H1 (cell line): ENCODE measurements at regions not wholly inside any gene's neighbourhood (a gene's known extent, or its start where the extent isn't known, plus 50 kb on each side); places are given as distances from the start of the nearest gene placed in this dataset.

Experiments
- BCL11A ChIP-seq, 2 experiments: IDR thresholded peaks; one replicate each; pipeline ENCODE4 v1.6.1; 2011; ENCODE audit warnings: low read depth in 2 of 2, low read length in 2 of 2, mild to moderate bottlenecking in 2 of 2
- CBX5 ChIP-seq: fragments of 300-800, 300-1000 bp; sonication (generic); IDR thresholded peaks from 2 replicates; pipeline ENCODE4 v1.7.1; 2016; ENCODE audit warnings: antibody characterized with exemption, low read length, low read depth
- CHD1 ChIP-seq: IDR thresholded peaks from 2 replicates; pipeline ENCODE4 v1.6.1; 2012; ENCODE audit warnings: low read depth, low read length, improper control_type of control experiment
- EGR1 ChIP-seq: IDR thresholded peaks from 2 replicates; pipeline ENCODE4 v1.6.1; 2011; ENCODE audit warnings: low read depth, low read length, borderline replicate concordance
- EP300 ChIP-seq, 2 experiments: IDR thresholded peaks; 1 replicate in 1 of 2; 2 replicates in 1 of 2; pipeline ENCODE4 v1.6.1; 2011 to 2012; ENCODE audit warnings: low read depth in 2 of 2, low read length in 2 of 2, mild to moderate bottlenecking in 2 of 2, borderline replicate concordance in 1 of 2, inconsistent platforms in 1 of 2, moderate library complexity in 1 of 2
- HDAC6 ChIP-seq: IDR thresholded peaks from one replicate; pipeline ENCODE4 v1.7.1; 2012; ENCODE audit warnings: low read depth, mild to moderate bottlenecking, inconsistent platforms, low read length, moderate library complexity
- RNF2 ChIP-seq: fragments of 200-900, 300-1000 bp; sonication (generic); IDR thresholded peaks from 2 replicates; pipeline ENCODE4 v1.7.1; 2016; ENCODE audit warnings: borderline replicate concordance, low read depth, mild to moderate bottlenecking, antibody characterized with exemption, low read length; ENCODE audit not compliant: poor library complexity, severe bottlenecking; ENCODE audit errors: missing control alignments
- SIRT6 ChIP-seq: IDR thresholded peaks from one replicate; pipeline ENCODE4 v1.7.1; 2012; ENCODE audit warnings: low read length, inconsistent platforms
- TAF1 ChIP-seq: IDR thresholded peaks from 2 replicates; pipeline ENCODE4 v1.6.1; 2011; ENCODE audit warnings: mild to moderate bottlenecking, low read depth, low read length
- TBP ChIP-seq: IDR thresholded peaks from 2 replicates; pipeline ENCODE4 v1.6.1; 2011; ENCODE audit warnings: low read depth, low read length, improper control_type of control experiment
- YY1 ChIP-seq: IDR thresholded peaks from 2 replicates; pipeline ENCODE4 v1.6.1; 2011; ENCODE audit warnings: low read depth, mild to moderate bottlenecking, low read length
- ZNF274 ChIP-seq: IDR thresholded peaks from 2 replicates; pipeline ENCODE4 v1.7.0; 2012; ENCODE audit warnings: low read length, borderline replicate concordance; ENCODE audit errors: extremely low read depth
- TF ChIP-seq, protein P1 (sequence below): fragments of 300-600 bp; sonication (generic); IDR thresholded peaks from 2 replicates; pipeline ENCODE4 v1.7.1; 2012; ENCODE audit warnings: low read length, moderate library complexity, mild to moderate bottlenecking, inconsistent platforms; ENCODE audit not compliant: insufficient replicate concordance

DNA sequence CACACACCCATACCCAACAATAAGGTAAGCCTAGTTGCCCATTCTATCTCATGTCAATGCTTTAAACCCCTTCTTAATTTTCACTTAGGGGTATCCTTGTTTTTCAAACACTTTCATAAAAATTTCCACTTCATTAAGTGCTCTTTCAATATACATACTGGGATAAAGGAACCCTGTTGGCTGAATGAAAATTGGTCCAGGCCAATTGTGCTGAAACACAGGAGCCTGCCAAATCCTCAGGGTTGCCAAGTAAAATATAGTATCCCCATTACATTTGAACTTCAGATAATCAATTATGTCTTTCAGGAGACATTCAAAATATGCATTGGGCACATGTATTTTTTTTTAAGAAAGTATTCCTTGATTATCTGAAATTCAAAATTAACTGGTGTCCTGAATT is 1131.1 kb downstream of the SLITRK1 start (continued):
- TF ChIP-seq, protein P1, sequence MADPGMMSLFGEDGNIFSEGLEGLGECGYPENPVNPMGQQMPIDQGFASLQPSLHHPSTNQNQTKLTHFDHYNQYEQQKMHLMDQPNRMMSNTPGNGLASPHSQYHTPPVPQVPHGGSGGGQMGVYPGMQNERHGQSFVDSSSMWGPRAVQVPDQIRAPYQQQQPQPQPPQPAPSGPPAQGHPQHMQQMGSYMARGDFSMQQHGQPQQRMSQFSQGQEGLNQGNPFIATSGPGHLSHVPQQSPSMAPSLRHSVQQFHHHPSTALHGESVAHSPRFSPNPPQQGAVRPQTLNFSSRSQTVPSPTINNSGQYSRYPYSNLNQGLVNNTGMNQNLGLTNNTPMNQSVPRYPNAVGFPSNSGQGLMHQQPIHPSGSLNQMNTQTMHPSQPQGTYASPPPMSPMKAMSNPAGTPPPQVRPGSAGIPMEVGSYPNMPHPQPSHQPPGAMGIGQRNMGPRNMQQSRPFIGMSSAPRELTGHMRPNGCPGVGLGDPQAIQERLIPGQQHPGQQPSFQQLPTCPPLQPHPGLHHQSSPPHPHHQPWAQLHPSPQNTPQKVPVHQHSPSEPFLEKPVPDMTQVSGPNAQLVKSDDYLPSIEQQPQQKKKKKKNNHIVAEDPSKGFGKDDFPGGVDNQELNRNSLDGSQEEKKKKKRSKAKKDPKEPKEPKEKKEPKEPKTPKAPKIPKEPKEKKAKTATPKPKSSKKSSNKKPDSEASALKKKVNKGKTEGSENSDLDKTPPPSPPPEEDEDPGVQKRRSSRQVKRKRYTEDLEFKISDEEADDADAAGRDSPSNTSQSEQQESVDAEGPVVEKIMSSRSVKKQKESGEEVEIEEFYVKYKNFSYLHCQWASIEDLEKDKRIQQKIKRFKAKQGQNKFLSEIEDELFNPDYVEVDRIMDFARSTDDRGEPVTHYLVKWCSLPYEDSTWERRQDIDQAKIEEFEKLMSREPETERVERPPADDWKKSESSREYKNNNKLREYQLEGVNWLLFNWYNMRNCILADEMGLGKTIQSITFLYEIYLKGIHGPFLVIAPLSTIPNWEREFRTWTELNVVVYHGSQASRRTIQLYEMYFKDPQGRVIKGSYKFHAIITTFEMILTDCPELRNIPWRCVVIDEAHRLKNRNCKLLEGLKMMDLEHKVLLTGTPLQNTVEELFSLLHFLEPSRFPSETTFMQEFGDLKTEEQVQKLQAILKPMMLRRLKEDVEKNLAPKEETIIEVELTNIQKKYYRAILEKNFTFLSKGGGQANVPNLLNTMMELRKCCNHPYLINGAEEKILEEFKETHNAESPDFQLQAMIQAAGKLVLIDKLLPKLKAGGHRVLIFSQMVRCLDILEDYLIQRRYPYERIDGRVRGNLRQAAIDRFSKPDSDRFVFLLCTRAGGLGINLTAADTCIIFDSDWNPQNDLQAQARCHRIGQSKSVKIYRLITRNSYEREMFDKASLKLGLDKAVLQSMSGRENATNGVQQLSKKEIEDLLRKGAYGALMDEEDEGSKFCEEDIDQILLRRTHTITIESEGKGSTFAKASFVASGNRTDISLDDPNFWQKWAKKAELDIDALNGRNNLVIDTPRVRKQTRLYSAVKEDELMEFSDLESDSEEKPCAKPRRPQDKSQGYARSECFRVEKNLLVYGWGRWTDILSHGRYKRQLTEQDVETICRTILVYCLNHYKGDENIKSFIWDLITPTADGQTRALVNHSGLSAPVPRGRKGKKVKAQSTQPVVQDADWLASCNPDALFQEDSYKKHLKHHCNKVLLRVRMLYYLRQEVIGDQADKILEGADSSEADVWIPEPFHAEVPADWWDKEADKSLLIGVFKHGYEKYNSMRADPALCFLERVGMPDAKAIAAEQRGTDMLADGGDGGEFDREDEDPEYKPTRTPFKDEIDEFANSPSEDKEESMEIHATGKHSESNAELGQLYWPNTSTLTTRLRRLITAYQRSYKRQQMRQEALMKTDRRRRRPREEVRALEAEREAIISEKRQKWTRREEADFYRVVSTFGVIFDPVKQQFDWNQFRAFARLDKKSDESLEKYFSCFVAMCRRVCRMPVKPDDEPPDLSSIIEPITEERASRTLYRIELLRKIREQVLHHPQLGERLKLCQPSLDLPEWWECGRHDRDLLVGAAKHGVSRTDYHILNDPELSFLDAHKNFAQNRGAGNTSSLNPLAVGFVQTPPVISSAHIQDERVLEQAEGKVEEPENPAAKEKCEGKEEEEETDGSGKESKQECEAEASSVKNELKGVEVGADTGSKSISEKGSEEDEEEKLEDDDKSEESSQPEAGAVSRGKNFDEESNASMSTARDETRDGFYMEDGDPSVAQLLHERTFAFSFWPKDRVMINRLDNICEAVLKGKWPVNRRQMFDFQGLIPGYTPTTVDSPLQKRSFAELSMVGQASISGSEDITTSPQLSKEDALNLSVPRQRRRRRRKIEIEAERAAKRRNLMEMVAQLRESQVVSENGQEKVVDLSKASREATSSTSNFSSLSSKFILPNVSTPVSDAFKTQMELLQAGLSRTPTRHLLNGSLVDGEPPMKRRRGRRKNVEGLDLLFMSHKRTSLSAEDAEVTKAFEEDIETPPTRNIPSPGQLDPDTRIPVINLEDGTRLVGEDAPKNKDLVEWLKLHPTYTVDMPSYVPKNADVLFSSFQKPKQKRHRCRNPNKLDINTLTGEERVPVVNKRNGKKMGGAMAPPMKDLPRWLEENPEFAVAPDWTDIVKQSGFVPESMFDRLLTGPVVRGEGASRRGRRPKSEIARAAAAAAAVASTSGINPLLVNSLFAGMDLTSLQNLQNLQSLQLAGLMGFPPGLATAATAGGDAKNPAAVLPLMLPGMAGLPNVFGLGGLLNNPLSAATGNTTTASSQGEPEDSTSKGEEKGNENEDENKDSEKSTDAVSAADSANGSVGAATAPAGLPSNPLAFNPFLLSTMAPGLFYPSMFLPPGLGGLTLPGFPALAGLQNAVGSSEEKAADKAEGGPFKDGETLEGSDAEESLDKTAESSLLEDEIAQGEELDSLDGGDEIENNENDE, result no peak
- TF ChIP-seq BCL11A (IDR thresholded peaks at IDR 0.05; ENCODE audit: low read depth in 2 of 2, low read length in 2 of 2) (no peak), ZNF274 (no peak), YY1 (no peak), EP300 (IDR thresholded peaks at IDR 0.05; ENCODE audit: borderline replicate concordance in 1 of 2, low read depth in 2 of 2, low read length in 2 of 2) (no peak), CHD1 (no peak), CBX5 (no peak), HDAC6 (no peak), SIRT6 (no peak), EGR1 (no peak), TBP (no peak), RNF2 (no peak), TAF1 (no peak)
